Activated T-helper 17 cell treated with anti-CD3 and anti-CD28 coated beads, Interleukin-2, amount 50 U/mL, for 72 hours (primary cell): ENCODE measurements at regions not wholly inside any gene's neighbourhood (a gene's known extent, or its start where the extent isn't known, plus 50 kb on each side); places are given as distances from the start of the nearest gene placed in this dataset.
"Not testable (repeated sequence)": the region's sequence is repeated elsewhere in the genome, so short reads cannot be mapped to it uniquely, and the experiment has no call there.

Experiments
- ATAC-seq: fragments of 150-1000 bp; cut with Tn5 transposase; replicated peaks from 2 replicates; pipeline ENCODE4 v1.10.0; 2021; ENCODE audit warnings: mild to moderate bottlenecking, moderate library complexity
- H3K27ac Mint-ChIP-seq: one replicate; pipeline ENCODE4 v1.8.0; 2022; ENCODE audit warnings: mixed read lengths
- H3K27me3 Mint-ChIP-seq: one replicate; pipeline ENCODE4 v1.8.0; 2022; ENCODE audit warnings: mixed read lengths
- H3K36me3 Mint-ChIP-seq: one replicate; pipeline ENCODE4 v1.8.0; 2022; ENCODE audit warnings: low read depth, mild to moderate bottlenecking, mixed read lengths
- H3K4me1 Mint-ChIP-seq: one replicate; pipeline ENCODE4 v1.8.0; 2022; ENCODE audit warnings: mixed read lengths
- H3K4me3 Mint-ChIP-seq: one replicate; pipeline ENCODE4 v1.8.0; 2022; ENCODE audit warnings: mild to moderate bottlenecking, mixed read lengths
- H3K9me3 Mint-ChIP-seq: one replicate; pipeline ENCODE4 v1.8.0; 2022; ENCODE audit warnings: mixed read lengths

DNA sequence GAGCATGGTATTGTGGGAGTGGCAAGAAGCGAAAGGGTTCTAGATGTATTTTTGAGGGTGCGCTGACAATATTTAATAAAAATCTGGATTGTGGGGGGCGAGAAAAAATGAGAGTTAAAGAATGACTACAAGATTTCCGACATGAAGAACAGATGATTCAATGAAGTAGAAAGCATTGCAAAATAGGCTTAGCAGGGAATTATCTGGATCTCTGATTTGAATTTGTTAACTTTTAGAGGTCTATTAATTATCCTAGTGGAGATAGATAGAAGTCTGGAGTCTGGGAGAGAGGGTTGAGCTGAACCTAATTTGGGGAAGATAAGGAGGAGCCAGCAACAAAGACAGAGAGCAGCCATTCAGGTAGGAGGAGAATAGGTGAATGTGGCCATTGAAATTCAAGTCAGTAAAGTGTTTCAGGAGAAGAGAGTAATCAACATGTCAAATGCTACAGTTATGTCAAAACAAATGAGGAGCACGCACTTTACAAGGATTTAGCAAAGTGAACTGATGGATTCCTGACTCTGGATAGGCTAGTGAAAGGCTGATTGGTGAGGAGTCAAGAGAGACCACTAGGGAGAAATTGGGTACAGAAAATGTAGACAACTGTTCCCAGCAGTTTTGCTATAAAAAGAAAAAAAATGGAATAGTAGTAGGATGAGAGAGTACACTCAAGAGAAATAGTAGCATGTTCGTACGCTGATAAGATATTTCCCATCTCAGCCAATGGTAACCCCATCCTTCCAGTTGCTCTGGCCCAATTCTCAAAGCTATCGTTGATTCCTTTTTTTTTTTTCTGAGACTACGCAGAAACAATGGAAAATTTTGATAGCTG is 393.2 kb upstream of the CXADR start:
- H3K4me1 Mint-ChIP-seq: no peaks in the 10 kb centered on the region
- ATAC-seq: no peak
- H3K9me3 Mint-ChIP-seq: peaks cover 14% of the 10 kb centered on the region
- no peaks in the 10 kb centered on the region for H3K27me3 Mint-ChIP-seq
- no peak overlapping the region for H3K4me3 Mint-ChIP-seq
- no peak overlapping the region for H3K27ac Mint-ChIP-seq
- H3K36me3 Mint-ChIP-seq: no peaks in the 10 kb centered on the region

GRCh38 chr21:17127395-17127794 is 385.4 kb upstream of the CXADR start:
- not testable (repeated sequence) for H3K27ac Mint-ChIP-seq, H3K36me3 Mint-ChIP-seq, H3K9me3 Mint-ChIP-seq, H3K27me3 Mint-ChIP-seq, H3K4me3 Mint-ChIP-seq, ATAC-seq, H3K4me1 Mint-ChIP-seq

- Mint-ChIP-seq H3K27ac (no peak overlapping the region), H3K4me3 (no peak overlapping the region), H3K9me3 (peaks cover 2% of the 10 kb centered on the region), H3K4me1 (no peaks in the 10 kb centered on the region), H3K36me3 (no peaks in the 10 kb centered on the region), H3K27me3 (no peaks in the 10 kb centered on the region)
- no peak for ATAC-seq
These were observed 384.7 kb upstream of the CXADR start for GRCh38 chr21:17128132-17128531.

GRCh38 chr21:17139159-17139558 is 373.7 kb upstream of the CXADR start:
- H3K9me3 Mint-ChIP-seq, H3K27me3 Mint-ChIP-seq, ATAC-seq, H3K4me1 Mint-ChIP-seq, H3K27ac Mint-ChIP-seq, H3K36me3 Mint-ChIP-seq: not testable (repeated sequence)
- peak overlapping the region; percentile 28 for H3K4me3 Mint-ChIP-seq

DNA sequence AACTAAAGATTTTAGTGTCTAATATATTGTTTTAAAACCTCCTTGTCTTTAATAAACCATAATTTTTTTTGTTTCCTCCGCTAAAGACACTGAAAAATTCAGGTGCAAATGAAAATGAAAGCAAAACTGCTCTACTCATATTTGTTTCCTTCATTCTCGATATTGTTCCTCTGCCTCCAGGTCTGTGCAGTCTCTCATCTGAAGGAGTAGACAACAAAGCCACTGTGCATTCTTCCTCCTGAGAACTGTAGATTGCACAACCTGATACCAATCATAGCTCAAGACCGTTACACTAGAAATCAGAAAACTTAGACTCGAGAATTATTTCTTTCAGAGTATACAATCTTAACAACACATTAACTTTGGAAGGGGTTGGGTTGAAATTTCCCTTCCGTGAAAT is 373.1 kb upstream of the CXADR start:
- no peaks in the 10 kb centered on the region for H3K9me3 Mint-ChIP-seq
- no peak overlapping the region for H3K27ac Mint-ChIP-seq
- peak; percentile 47 for ATAC-seq

DNA sequence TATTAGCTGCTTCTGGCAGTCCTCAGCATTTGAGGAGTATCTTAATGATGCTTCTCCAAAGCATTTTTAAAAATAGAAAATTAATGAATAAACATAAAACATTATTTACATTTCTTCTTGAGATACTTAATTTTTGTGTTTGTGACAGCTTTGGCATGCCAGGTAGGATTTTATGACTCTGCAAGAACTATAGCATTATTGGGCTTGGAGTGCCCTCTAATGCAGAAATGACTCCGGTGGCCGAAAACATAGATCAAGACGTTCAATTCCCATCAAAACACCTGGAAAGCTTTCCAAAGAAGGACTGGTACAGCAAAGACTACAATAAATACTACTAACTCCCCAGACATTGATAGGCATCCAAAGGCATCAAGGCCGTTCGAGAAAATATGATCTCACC is 366.4 kb upstream of the CXADR start:
- Mint-ChIP-seq H3K27me3 (no peaks in the 10 kb centered on the region), H3K4me3 (no peak overlapping the region), H3K27ac (no peak overlapping the region), H3K36me3 (no peaks in the 10 kb centered on the region), H3K9me3 (peaks cover 14% of the 10 kb centered on the region), H3K4me1 (no peaks in the 10 kb centered on the region)
- no peak for ATAC-seq

More for the DNA sequence above, 373.1 kb upstream of the CXADR start:
- Mint-ChIP-seq H3K27me3 (no peaks in the 10 kb centered on the region), H3K4me1 (no peaks in the 10 kb centered on the region), H3K36me3 (no peaks in the 10 kb centered on the region), H3K4me3 (peak overlapping the region; percentile 57)

DNA sequence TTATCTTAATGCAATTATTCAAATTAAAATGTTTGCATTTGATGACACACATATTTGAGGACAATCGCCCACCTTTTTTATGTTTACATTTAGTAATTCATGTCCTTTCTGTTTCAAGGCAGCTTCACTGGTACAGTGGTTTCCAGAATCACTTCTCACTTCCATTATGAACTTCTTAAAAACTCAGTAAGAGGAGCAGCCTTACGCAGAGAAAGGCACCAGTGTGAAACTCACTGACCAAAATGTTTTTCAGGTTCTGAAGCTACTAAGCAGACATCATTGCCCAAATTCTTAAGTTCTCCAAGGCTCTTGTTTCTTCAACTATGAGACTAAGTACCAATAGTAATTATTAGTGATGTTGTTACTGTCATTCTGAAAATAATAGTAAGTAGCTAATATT is 353.1 kb upstream of the CXADR start:
- Mint-ChIP-seq H3K4me3 (no peak overlapping the region), H3K9me3 (peaks cover 8% of the 10 kb centered on the region), H3K36me3 (no peaks in the 10 kb centered on the region), H3K27me3 (no peaks in the 10 kb centered on the region), H3K27ac (no peak overlapping the region), H3K4me1 (no peaks in the 10 kb centered on the region)
- ATAC-seq: no peak

- Mint-ChIP-seq H3K36me3 (no peaks in the 10 kb centered on the region), H3K27me3 (no peaks in the 10 kb centered on the region), H3K4me3 (no peak overlapping the region), H3K9me3 (peaks cover 9% of the 10 kb centered on the region), H3K4me1 (no peaks in the 10 kb centered on the region), H3K27ac (no peak overlapping the region)
- ATAC-seq: no peak
These were observed 327.2 kb upstream of the CXADR start for GRCh38 chr21:17185674-17186073.

DNA sequence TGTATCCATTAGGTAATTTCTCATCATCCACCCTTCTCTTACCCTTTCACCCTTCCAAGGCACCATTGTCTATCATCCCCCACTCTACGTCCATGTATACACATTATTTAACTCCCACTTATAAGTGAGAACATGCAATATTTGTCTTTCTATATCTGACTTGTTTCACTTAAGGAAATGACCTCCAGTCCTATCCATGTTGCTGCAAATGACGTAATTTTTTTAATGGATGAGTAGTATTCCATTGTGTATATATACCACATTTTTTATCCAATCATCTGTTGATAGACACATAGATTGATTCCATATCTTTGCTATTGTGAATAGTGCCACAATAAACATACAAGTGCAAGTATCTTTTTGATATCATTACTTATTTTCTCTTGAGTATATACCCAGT is 322.9 kb upstream of the CXADR start:
- peaks cover 8% of the 10 kb centered on the region for H3K9me3 Mint-ChIP-seq
- H3K4me1 Mint-ChIP-seq: no peaks in the 10 kb centered on the region
- H3K4me3 Mint-ChIP-seq: no peak overlapping the region
- H3K27me3 Mint-ChIP-seq: no peaks in the 10 kb centered on the region
- H3K27ac Mint-ChIP-seq: no peak overlapping the region
- ATAC-seq: no peak
- no peaks in the 10 kb centered on the region for H3K36me3 Mint-ChIP-seq

GRCh38 chr21:17191346-17191993 is 321.4 kb upstream of the CXADR start:
- Mint-ChIP-seq H3K36me3 (no peaks in the 10 kb centered on the region), H3K9me3 (peaks cover 3% of the 10 kb centered on the region), H3K27me3 (no peaks in the 10 kb centered on the region), H3K27ac (no peak overlapping the region), H3K4me3 (no peak overlapping the region), H3K4me1 (no peaks in the 10 kb centered on the region)
- no peak for ATAC-seq

- Mint-ChIP-seq H3K4me3 (no peak overlapping the region), H3K4me1 (no peaks in the 10 kb centered on the region), H3K27ac (no peak overlapping the region), H3K27me3 (no peaks in the 10 kb centered on the region), H3K36me3 (no peaks in the 10 kb centered on the region), H3K9me3 (no peaks in the 10 kb centered on the region)
- ATAC-seq: no peak
These were observed 317.5 kb upstream of the CXADR start for GRCh38 chr21:17195351-17195750.

GRCh38 chr21:17195976-17196375 is 316.9 kb upstream of the CXADR start:
- Mint-ChIP-seq H3K4me3 (no peak overlapping the region), H3K27me3 (no peaks in the 10 kb centered on the region), H3K4me1 (no peaks in the 10 kb centered on the region), H3K36me3 (no peaks in the 10 kb centered on the region), H3K9me3 (no peaks in the 10 kb centered on the region), H3K27ac (no peak overlapping the region)
- no peak for ATAC-seq

GRCh38 chr21:17196623-17197022 is 316.2 kb upstream of the CXADR start:
- no peak for ATAC-seq
- Mint-ChIP-seq H3K36me3 (no peaks in the 10 kb centered on the region), H3K4me1 (no peaks in the 10 kb centered on the region), H3K4me3 (no peak overlapping the region), H3K27ac (no peak overlapping the region), H3K9me3 (no peaks in the 10 kb centered on the region), H3K27me3 (no peaks in the 10 kb centered on the region)

DNA sequence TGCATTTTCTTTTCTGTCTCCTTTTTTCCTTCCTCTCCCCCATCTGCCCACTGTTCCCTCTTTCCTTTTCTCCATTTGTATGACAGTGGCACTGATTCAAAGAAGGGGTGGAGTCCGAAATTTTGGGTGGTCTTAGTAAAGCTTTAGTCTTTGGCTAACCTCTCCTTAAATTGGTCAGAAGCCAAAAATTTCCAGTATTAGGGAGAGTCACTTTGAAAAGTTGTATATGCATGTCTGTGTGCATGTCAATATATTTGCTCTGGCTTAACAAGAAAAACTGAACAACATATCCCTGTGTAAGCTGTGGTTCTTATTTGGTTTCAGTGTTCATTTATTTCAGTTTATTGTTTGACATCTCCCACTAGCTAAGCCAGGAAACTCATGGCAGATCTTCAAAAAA is 314.8 kb upstream of the CXADR start:
- no peak overlapping the region for H3K4me3 Mint-ChIP-seq
- no peaks in the 10 kb centered on the region for H3K27me3 Mint-ChIP-seq
- no peak overlapping the region for H3K27ac Mint-ChIP-seq
- ATAC-seq: no peak
- H3K9me3 Mint-ChIP-seq: no peaks in the 10 kb centered on the region
- H3K36me3 Mint-ChIP-seq: no peaks in the 10 kb centered on the region
- no peaks in the 10 kb centered on the region for H3K4me1 Mint-ChIP-seq

DNA sequence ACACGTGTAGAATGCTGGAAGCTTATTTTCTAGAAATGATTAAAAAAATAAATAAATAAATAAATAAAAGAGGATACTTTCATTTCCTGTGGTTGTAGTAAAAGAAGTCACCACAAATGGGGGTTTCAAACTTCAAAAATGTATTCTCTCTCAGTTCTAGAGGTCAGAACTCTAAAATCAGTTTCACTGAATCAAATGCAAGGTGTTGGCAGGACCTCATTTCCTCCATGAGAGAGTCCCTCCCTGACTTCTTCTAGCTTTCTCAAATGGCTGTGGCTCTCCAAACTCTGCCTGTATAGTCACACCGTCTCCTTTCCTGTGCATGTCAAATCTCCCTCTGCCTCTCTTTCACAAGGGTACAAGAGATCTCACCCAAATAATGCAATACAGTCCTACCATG is 312.6 kb upstream of the CXADR start:
- no peaks in the 10 kb centered on the region for H3K9me3 Mint-ChIP-seq
- no peak for ATAC-seq
- H3K4me1 Mint-ChIP-seq: no peaks in the 10 kb centered on the region
- no peaks in the 10 kb centered on the region for H3K36me3 Mint-ChIP-seq
- H3K4me3 Mint-ChIP-seq: no peak overlapping the region
- H3K27me3 Mint-ChIP-seq: no peaks in the 10 kb centered on the region
- H3K27ac Mint-ChIP-seq: no peak overlapping the region
